ENCODE measurements at regions not wholly inside any gene's neighbourhood (a gene's known extent, or its start where the extent isn't known, plus 50 kb on each side); places are given as distances from the start of the nearest gene placed in this dataset.

DNA sequence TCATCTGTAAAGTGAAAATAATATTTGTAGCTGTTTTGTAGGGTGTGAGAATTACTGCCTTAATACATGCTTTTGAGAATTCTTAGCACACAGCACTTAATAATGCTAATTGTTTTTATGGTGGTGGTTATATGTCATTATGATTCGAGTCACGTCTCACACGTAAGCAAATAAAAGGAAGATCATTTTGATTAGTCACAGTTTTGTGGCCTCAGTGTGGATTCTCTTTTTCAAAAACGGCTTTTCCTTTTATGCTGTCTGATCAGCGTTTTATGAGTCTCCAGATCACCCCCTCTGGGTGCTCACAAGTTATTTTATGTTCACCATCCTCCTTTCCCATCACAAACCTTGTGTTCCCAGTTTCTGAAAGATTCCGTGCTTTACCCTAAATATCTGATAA is 255.6 kb upstream of the CNTN4 start:
- 18% methylated on average over 6 of the region's 6 CpGs for WGBS (ENCODE audit: low lambda C conversion rate)
- Histone ChIP-seq H3K4me3 (ENCODE audit: low read depth in 2 of 2, low read length in 1 of 2) (no peak overlapping the region), H3K9me3 (no peaks in the 10 kb centered on the region), H3K9me2 (no peaks in the 10 kb centered on the region), H3F3A (replicated peaks; ENCODE audit: insufficient read depth) (no peaks in the 10 kb centered on the region), H3K27me3 (ENCODE audit: insufficient read depth) (no peaks in the 10 kb centered on the region), H3K36me3 (replicated peaks in 1 of 2; ENCODE audit: control insufficient read depth in 1 of 2, insufficient read depth in 2 of 2, low read length in 1 of 2) (no peaks in the 10 kb centered on the region), H3K4me1 (ENCODE audit: control insufficient read depth in 1 of 2, insufficient read depth in 2 of 2, low read depth in 1 of 2, low read length in 1 of 2) (no peaks in the 10 kb centered on the region; a peak in 1 of 4 replicates), H4K20me1 (ENCODE audit: insufficient read depth) (no peaks in the 10 kb centered on the region), H2AFZ (ENCODE audit: low read depth) (no peak overlapping the region), H3K79me2 (ENCODE audit: insufficient read depth) (no peaks in the 10 kb centered on the region), H3K4me2 (no peak overlapping the region), H3K27ac (ENCODE audit: low read depth in 2 of 2, low read length in 1 of 2) (no peak overlapping the region), H3K9ac (no peak overlapping the region)
- DNase-seq: no peak
- CTCF ChIA-PET: no interaction called here
- TF ChIP-seq YY1 (IDR thresholded peaks at IDR 0.05; ENCODE audit: low read depth) (no peak), TAF1 (IDR thresholded peaks at IDR 0.05; ENCODE audit: borderline replicate concordance, low read depth, low read length) (no peak), ELF1 (IDR thresholded peaks at IDR 0.05) (no peak), GABPA (IDR thresholded peaks at IDR 0.05; ENCODE audit: low read depth) (no peak)
- TF ChIP-seq, protein P1, sequence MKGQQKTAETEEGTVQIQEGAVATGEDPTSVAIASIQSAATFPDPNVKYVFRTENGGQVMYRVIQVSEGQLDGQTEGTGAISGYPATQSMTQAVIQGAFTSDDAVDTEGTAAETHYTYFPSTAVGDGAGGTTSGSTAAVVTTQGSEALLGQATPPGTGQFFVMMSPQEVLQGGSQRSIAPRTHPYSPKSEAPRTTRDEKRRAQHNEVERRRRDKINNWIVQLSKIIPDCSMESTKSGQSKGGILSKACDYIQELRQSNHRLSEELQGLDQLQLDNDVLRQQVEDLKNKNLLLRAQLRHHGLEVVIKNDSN (IDR thresholded peaks at IDR 0.05; ENCODE audit: borderline replicate concordance, low read depth): no peak
- TF ChIP-seq, protein P2, sequence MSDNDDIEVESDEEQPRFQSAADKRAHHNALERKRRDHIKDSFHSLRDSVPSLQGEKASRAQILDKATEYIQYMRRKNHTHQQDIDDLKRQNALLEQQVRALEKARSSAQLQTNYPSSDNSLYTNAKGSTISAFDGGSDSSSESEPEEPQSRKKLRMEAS (IDR thresholded peaks at IDR 0.05; ENCODE audit: low read depth): no peak
- POLR2A ChIA-PET: no interaction called here

DNA sequence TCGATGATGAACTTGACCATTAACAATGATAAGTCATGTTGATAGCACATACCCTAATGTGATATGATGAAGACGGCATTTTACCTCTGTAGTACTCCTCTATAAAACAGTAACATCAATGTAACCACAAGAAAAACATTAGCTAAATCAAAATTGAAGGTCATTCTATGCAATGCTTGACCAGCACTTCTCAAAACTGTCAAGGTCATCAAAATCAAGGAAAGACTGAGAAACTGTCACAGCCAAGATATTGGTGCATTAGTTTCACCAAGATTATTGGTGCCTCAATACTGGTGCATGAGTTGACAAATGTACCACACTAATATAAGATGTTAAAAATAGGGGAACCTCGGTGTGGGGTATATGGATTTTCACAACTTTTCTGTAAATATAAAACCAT is 251.1 kb upstream of the CNTN4 start:
- DNase-seq: no peak
- no peaks in the 10 kb centered on the region for H3K9me2 ChIP-seq
- no peak overlapping the region for H3K27ac ChIP-seq (ENCODE audit: low read depth in 2 of 2, low read length in 1 of 2)
- 18% methylated on average over 3 of the region's 3 CpGs for WGBS (ENCODE audit: low lambda C conversion rate)
- no peaks in the 10 kb centered on the region for H4K20me1 ChIP-seq (ENCODE audit: insufficient read depth)
- no peak overlapping the region for H3K9ac ChIP-seq
- no peak overlapping the region for H2AFZ ChIP-seq (ENCODE audit: low read depth)
- TF ChIP-seq, protein P3, sequence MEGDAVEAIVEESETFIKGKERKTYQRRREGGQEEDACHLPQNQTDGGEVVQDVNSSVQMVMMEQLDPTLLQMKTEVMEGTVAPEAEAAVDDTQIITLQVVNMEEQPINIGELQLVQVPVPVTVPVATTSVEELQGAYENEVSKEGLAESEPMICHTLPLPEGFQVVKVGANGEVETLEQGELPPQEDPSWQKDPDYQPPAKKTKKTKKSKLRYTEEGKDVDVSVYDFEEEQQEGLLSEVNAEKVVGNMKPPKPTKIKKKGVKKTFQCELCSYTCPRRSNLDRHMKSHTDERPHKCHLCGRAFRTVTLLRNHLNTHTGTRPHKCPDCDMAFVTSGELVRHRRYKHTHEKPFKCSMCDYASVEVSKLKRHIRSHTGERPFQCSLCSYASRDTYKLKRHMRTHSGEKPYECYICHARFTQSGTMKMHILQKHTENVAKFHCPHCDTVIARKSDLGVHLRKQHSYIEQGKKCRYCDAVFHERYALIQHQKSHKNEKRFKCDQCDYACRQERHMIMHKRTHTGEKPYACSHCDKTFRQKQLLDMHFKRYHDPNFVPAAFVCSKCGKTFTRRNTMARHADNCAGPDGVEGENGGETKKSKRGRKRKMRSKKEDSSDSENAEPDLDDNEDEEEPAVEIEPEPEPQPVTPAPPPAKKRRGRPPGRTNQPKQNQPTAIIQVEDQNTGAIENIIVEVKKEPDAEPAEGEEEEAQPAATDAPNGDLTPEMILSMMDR (IDR thresholded peaks at IDR 0.05): no peak
- TF ChIP-seq FOXM1 (IDR thresholded peaks at IDR 0.05; ENCODE audit: low read depth): no peak
- no peak for TF ChIP-seq RXRA (IDR thresholded peaks at IDR 0.05; ENCODE audit: borderline replicate concordance, low read depth)
- TF ChIP-seq MEF2A (IDR thresholded peaks at IDR 0.05; ENCODE audit: borderline replicate concordance, low read depth): no peak
- no peak for TF ChIP-seq GABPA (IDR thresholded peaks at IDR 0.05; ENCODE audit: low read depth)
- TF ChIP-seq FOSL2 (IDR thresholded peaks at IDR 0.05; ENCODE audit: borderline replicate concordance, low read depth): no peak
- TF ChIP-seq, protein P4, sequence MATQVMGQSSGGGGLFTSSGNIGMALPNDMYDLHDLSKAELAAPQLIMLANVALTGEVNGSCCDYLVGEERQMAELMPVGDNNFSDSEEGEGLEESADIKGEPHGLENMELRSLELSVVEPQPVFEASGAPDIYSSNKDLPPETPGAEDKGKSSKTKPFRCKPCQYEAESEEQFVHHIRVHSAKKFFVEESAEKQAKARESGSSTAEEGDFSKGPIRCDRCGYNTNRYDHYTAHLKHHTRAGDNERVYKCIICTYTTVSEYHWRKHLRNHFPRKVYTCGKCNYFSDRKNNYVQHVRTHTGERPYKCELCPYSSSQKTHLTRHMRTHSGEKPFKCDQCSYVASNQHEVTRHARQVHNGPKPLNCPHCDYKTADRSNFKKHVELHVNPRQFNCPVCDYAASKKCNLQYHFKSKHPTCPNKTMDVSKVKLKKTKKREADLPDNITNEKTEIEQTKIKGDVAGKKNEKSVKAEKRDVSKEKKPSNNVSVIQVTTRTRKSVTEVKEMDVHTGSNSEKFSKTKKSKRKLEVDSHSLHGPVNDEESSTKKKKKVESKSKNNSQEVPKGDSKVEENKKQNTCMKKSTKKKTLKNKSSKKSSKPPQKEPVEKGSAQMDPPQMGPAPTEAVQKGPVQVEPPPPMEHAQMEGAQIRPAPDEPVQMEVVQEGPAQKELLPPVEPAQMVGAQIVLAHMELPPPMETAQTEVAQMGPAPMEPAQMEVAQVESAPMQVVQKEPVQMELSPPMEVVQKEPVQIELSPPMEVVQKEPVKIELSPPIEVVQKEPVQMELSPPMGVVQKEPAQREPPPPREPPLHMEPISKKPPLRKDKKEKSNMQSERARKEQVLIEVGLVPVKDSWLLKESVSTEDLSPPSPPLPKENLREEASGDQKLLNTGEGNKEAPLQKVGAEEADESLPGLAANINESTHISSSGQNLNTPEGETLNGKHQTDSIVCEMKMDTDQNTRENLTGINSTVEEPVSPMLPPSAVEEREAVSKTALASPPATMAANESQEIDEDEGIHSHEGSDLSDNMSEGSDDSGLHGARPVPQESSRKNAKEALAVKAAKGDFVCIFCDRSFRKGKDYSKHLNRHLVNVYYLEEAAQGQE (IDR thresholded peaks at IDR 0.05; ENCODE audit: low read depth, low read length): no peak
- no peak for TF ChIP-seq TCF12 (IDR thresholded peaks at IDR 0.05)
- TF ChIP-seq GATA2 (CRISPR knock-in tag; IDR thresholded peaks at IDR 0.05): no peak
- TF ChIP-seq, protein P5, sequence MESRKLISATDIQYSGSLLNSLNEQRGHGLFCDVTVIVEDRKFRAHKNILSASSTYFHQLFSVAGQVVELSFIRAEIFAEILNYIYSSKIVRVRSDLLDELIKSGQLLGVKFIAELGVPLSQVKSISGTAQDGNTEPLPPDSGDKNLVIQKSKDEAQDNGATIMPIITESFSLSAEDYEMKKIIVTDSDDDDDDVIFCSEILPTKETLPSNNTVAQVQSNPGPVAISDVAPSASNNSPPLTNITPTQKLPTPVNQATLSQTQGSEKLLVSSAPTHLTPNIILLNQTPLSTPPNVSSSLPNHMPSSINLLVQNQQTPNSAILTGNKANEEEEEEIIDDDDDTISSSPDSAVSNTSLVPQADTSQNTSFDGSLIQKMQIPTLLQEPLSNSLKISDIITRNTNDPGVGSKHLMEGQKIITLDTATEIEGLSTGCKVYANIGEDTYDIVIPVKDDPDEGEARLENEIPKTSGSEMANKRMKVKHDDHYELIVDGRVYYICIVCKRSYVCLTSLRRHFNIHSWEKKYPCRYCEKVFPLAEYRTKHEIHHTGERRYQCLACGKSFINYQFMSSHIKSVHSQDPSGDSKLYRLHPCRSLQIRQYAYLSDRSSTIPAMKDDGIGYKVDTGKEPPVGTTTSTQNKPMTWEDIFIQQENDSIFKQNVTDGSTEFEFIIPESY (IDR thresholded peaks at IDR 0.05; ENCODE audit: borderline replicate concordance, low read depth): no peak
- TF ChIP-seq, protein P6, sequence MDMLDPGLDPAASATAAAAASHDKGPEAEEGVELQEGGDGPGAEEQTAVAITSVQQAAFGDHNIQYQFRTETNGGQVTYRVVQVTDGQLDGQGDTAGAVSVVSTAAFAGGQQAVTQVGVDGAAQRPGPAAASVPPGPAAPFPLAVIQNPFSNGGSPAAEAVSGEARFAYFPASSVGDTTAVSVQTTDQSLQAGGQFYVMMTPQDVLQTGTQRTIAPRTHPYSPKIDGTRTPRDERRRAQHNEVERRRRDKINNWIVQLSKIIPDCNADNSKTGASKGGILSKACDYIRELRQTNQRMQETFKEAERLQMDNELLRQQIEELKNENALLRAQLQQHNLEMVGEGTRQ (IDR thresholded peaks at IDR 0.05; ENCODE audit: borderline replicate concordance, low read depth, low read length): no peak
- no peak for TF ChIP-seq RCOR1 (IDR thresholded peaks at IDR 0.05; ENCODE audit: low read length)
- no peaks in the 10 kb centered on the region for H3K9me3 ChIP-seq
- no peaks in the 10 kb centered on the region for H3K27me3 ChIP-seq (ENCODE audit: insufficient read depth)
- no peaks in the 10 kb centered on the region for H3K79me2 ChIP-seq (ENCODE audit: insufficient read depth)
- ChIA-PET POLR2A (no interaction called here), CTCF (no interaction called here)
- no peaks in the 10 kb centered on the region for H3K36me3 ChIP-seq (replicated peaks in 1 of 2; ENCODE audit: control insufficient read depth in 1 of 2, insufficient read depth in 2 of 2, low read length in 1 of 2)
- H3F3A ChIP-seq (replicated peaks; ENCODE audit: insufficient read depth): no peaks in the 10 kb centered on the region
- no peak overlapping the region for H3K4me3 ChIP-seq (ENCODE audit: low read depth in 2 of 2, low read length in 1 of 2)
- H3K4me2 ChIP-seq: no peak overlapping the region
- H3K4me1 ChIP-seq (ENCODE audit: control insufficient read depth in 1 of 2, insufficient read depth in 2 of 2, low read depth in 1 of 2, low read length in 1 of 2): no peaks in the 10 kb centered on the region; a peak in 1 of 4 replicates
